HepG2 (cell line): ENCODE measurements at regions not wholly inside any gene's neighbourhood (a gene's known extent, or its start where the extent isn't known, plus 50 kb on each side); places are given as distances from the start of the nearest gene placed in this dataset.

Source experiments
- ATAC-seq: fragments of 200-7000 bp; cut with Tn5 transposase; 3 replicates; pipeline ENCODE4 v1.9.1; 2020; ENCODE audit warnings: mild to moderate bottlenecking, moderate library complexity
- BruUV-seq: library from RNA; stranded (reverse); fragments of 400-500 nt; replicated peaks from 2 replicates; lab custom pipeline; 2021; lab: Mats Ljungman, UMichigan
- CTCF ChIA-PET: fragments of 300-600 bp; formaldehyde crosslinking; extraction: SDS; loops from one replicate; lab custom pipeline; 2021; ENCODE audit warnings: low total read pairs, inconsistent platforms, low intra/inter-chr PET ratio; lab: Yijun Ruan, JAX
- POLR2A ChIA-PET: fragments of 350-600 bp; sonication (Branson Sonifier 250); formaldehyde crosslinking; loops from one replicate; lab custom pipeline; 2020; ENCODE audit warnings: antibody characterized with exemption, inconsistent platforms; lab: Yijun Ruan, JAX
- DNase-seq: peaks from one replicate; pipeline ENCODE4 v3.0.0-alpha.2; 2015; ENCODE audit warnings: low spot score
- FAIRE-seq: peaks from 3 replicates; lab custom pipeline; 2011; peaks lifted over from hg19 to GRCh38; lab: Jason Lieb, UNC
- H2AFZ ChIP-seq: one replicate; pipeline ENCODE4 v1.6.1; 2011; ENCODE audit warnings: low read length, inconsistent platforms
- H3K27ac ChIP-seq: fragments of 300-600 bp; 3 replicates; pipeline ENCODE4 v1.8.0; 2011; ENCODE audit warnings: mixed run types, mild to moderate bottlenecking, mixed read lengths, low read length, inconsistent platforms; ENCODE audit not compliant: insufficient read depth; ENCODE audit errors: extremely low read length
- H3K27me3 ChIP-seq, 2 experiments: fragments of 200-600 bp in 1 of 2; 2 replicates in 1 of 2; 3 replicates in 1 of 2; pipeline versions ENCODE4 v1.6.0 to v1.8.0; 2011; ENCODE audit warnings: low read length in 2 of 2, mild to moderate bottlenecking in 2 of 2, moderate library complexity in 2 of 2, inconsistent platforms in 1 of 2; ENCODE audit not compliant: insufficient read depth in 2 of 2, control insufficient read depth in 1 of 2
- H3K36me3 ChIP-seq, 2 experiments: fragments of 200-600 bp in 1 of 2; replicated peaks in 1 of 2; 2 replicates in 1 of 2; 3 replicates in 1 of 2; pipeline versions ENCODE4 v1.5.1 to v1.8.0; 2011; ENCODE audit warnings: low read length in 2 of 2, inconsistent platforms in 1 of 2; ENCODE audit not compliant: insufficient read depth in 2 of 2, control insufficient read depth in 1 of 2
- H3K4me1 ChIP-seq: 2 replicates; pipeline ENCODE4 v1.5.1; 2012; ENCODE audit warnings: low read length, inconsistent platforms; ENCODE audit not compliant: insufficient read depth
- H3K4me2 ChIP-seq: 2 replicates; pipeline ENCODE4 v1.6.0; 2011; ENCODE audit warnings: low read depth, low read length, inconsistent platforms
- H3K4me3 ChIP-seq, 3 experiments: fragments of 200-600 bp in 1 of 3; sonication (generic), shearing (Covaris generic) in 1 of 3; replicated peaks in 1 of 3; 2 replicates each; pipeline ENCODE4 v1.5.1; 2011 to 2016; ENCODE audit warnings: low read length in 3 of 3, inconsistent platforms in 2 of 3, low read depth in 2 of 3, mild to moderate bottlenecking in 2 of 3, control low read depth in 1 of 3, mixed read lengths in 1 of 3; ENCODE audit not compliant: insufficient read depth in 1 of 3
- H3K79me2 ChIP-seq: one replicate; pipeline ENCODE4 v1.6.1; 2011; ENCODE audit warnings: low read length, inconsistent platforms; ENCODE audit not compliant: insufficient read depth
- H3K9ac ChIP-seq: 2 replicates; pipeline ENCODE4 v1.6.0; 2011; ENCODE audit warnings: mild to moderate bottlenecking, low read depth, low read length, inconsistent platforms; ENCODE audit not compliant: insufficient read depth
- H3K9me3 ChIP-seq: 2 replicates; pipeline ENCODE4 v1.5.1; 2012; ENCODE audit warnings: mild to moderate bottlenecking, low read length
- H4K20me1 ChIP-seq: 2 replicates; pipeline ENCODE4 v1.6.0; 2011; ENCODE audit warnings: inconsistent platforms, mild to moderate bottlenecking, low read length, moderate library complexity; ENCODE audit not compliant: insufficient read depth
- ATRX ChIP-seq: sonication (generic); formaldehyde crosslinking; IDR thresholded peaks from 2 replicates; pipeline ENCODE4 v1.4.0; 2020; ENCODE audit warnings: missing genetic modification reagents, borderline replicate concordance
- HNF4G ChIP-seq, 2 experiments: sonication (generic) in 1 of 2; formaldehyde crosslinking in 1 of 2; IDR thresholded peaks; 2 replicates each; pipeline versions ENCODE4 v1.4.0 to v1.6.1; 2011 to 2020; ENCODE audit warnings: borderline replicate concordance in 2 of 2, low read depth in 2 of 2, mild to moderate bottlenecking in 2 of 2, low read length in 1 of 2, missing genetic modification reagents in 1 of 2, moderate library complexity in 1 of 2
- MED1 ChIP-seq: sonication (generic); formaldehyde crosslinking; IDR thresholded peaks from 2 replicates; pipeline ENCODE4 v1.4.0; 2020; ENCODE audit warnings: missing genetic modification reagents
- PITX1 ChIP-seq: sonication (generic); formaldehyde crosslinking; IDR thresholded peaks from 2 replicates; pipeline ENCODE4 v1.5.1; 2020; ENCODE audit warnings: mild to moderate bottlenecking, missing genetic modification reagents
- RBFOX2 ChIP-seq: fragments of 200-400 bp; formaldehyde crosslinking; IDR thresholded peaks from 2 replicates; pipeline ENCODE4 v1.6.1; 2017; ENCODE audit warnings: low read depth, mild to moderate bottlenecking, low read length
- RXRB ChIP-seq: IDR thresholded peaks from 2 replicates; pipeline ENCODE4 v1.6.1; 2016; ENCODE audit warnings: borderline replicate concordance, missing genetic modification reagents, missing compliant biosample characterization
- SETDB1 ChIP-seq: sonication (generic); formaldehyde crosslinking; IDR thresholded peaks from 2 replicates; pipeline ENCODE4 v1.5.1; 2020; ENCODE audit warnings: missing genetic modification reagents, mild to moderate bottlenecking, borderline replicate concordance
- SIX4 ChIP-seq: sonication (generic); formaldehyde crosslinking; IDR thresholded peaks from 2 replicates; pipeline ENCODE4 v1.4.0; 2020; ENCODE audit warnings: missing genetic modification reagents
- ZC3H4 ChIP-seq: sonication (generic); formaldehyde crosslinking; IDR thresholded peaks from 2 replicates; pipeline ENCODE4 v1.4.0; 2020; ENCODE audit warnings: missing genetic modification reagents, borderline replicate concordance
- ZNF501 ChIP-seq: sonication (generic); formaldehyde crosslinking; IDR thresholded peaks from 2 replicates; pipeline ENCODE4 v1.5.1; 2020; ENCODE audit warnings: mild to moderate bottlenecking, moderate library complexity, missing genetic modification reagents
- ZNF672 ChIP-seq: sonication (generic); formaldehyde crosslinking; IDR thresholded peaks from 2 replicates; pipeline ENCODE4 v1.8.1; 2022; ENCODE audit warnings: missing genetic modification reagents
- ZSCAN12 ChIP-seq: sonication (generic); formaldehyde crosslinking; IDR thresholded peaks from 2 replicates; pipeline ENCODE4 v1.9.0; 2021; ENCODE audit warnings: mild to moderate bottlenecking, missing genetic modification reagents
- WGBS: methylation state at CpG from one replicate; pipeline ENCODE4 v1.1.6; 2017; ENCODE audit warnings: low lambda C conversion rate; 5-methylcytosine and 5-hydroxymethylcytosine counted together
- in situ Hi-C: cut with HindIII; loops from 2 replicates; pipeline ENCODE4 v1.10.0; 2017; ENCODE audit warnings: low pct_unique_long_range_greater_than_20kb; ENCODE audit not compliant: extremely low pct_ligation_motif_present
- intact Hi-C: fragments of 100-400 bp; cut with micrococcal nuclease; formaldehyde crosslinking; loops from one replicate; pipeline ENCODE4 v1.10.0; 2022; ENCODE audit not compliant: unreplicated experiment
- TF ChIP-seq, protein P1 (sequence below): sonication (generic); formaldehyde crosslinking; IDR thresholded peaks from 2 replicates; pipeline ENCODE4 v1.5.0; 2020; ENCODE audit warnings: missing genetic modification reagents
- TF ChIP-seq, protein P2 (sequence below): IDR thresholded peaks from 2 replicates; pipeline ENCODE4 v1.6.1; 2018; ENCODE audit warnings: missing genetic modification reagents
- TF ChIP-seq, protein P3 (sequence below): sonication (generic); formaldehyde crosslinking; IDR thresholded peaks from 2 replicates; pipeline ENCODE4 v1.5.1; 2020; ENCODE audit warnings: missing genetic modification reagents, mild to moderate bottlenecking, borderline replicate concordance
- TF ChIP-seq, protein P4 (sequence below): sonication (generic); formaldehyde crosslinking; IDR thresholded peaks from 2 replicates; pipeline ENCODE4 v1.9.0; 2021; ENCODE audit warnings: missing genetic modification reagents, mild to moderate bottlenecking, borderline replicate concordance

DNA sequence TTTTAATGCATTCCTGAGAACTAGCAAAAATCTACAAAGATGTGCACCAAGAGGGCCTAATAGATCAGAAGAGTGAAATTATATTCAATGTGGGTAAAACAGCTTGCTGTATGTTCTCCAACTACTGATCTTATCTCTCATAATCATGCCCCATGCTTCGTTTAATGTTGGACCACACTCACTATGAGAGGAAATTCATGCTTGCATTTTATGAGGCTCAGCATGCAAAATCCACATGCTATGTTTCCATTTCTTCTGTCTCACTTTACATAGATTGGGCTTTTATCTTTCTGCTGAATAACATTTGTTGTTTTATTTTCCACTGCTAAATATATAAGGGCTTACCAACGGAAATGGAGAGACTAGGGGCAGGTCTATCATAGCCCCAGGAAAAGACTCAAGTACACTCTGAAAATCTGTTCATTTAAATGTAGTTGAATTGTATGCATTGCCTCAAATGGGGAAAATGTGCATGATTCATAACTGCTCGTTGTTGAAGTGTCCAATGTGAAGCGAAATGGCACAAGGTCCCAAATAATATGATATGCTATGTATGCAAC lies 474.2 kb downstream of the EFNA5 start:
- 3% methylated on average over 4 of the region's 4 CpGs for WGBS
- intact Hi-C loops = no loop called here
- FAIRE-seq = no peak

More for the DNA sequence above, 474.2 kb downstream of the EFNA5 start:
- no peak overlapping the region for H3K27ac ChIP-seq
- no peaks in the 10 kb centered on the region for H3K79me2 ChIP-seq
- H3K4me3 ChIP-seq = no peak overlapping the region
- no TSS peak for BruUV-seq
- no peak overlapping the region for H3K4me2 ChIP-seq
- no peaks in the 10 kb centered on the region for H4K20me1 ChIP-seq
- no peak overlapping the region for H2AFZ ChIP-seq
- TF ChIP-seq, protein P1, sequence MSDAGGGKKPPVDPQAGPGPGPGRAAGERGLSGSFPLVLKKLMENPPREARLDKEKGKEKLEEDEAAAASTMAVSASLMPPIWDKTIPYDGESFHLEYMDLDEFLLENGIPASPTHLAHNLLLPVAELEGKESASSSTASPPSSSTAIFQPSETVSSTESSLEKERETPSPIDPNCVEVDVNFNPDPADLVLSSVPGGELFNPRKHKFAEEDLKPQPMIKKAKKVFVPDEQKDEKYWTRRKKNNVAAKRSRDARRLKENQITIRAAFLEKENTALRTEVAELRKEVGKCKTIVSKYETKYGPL (CRISPR knock-in tag) = no peak
- TF ChIP-seq PITX1 (CRISPR knock-in tag) (no peak), SETDB1 (CRISPR knock-in tag) (no peak), ZSCAN12 (CRISPR knock-in tag) (no peak), HNF4G (IDR thresholded peaks at IDR 0.05; ENCODE audit: borderline replicate concordance, low read depth, low read length) (no peak), HNF4G (CRISPR knock-in tag; IDR thresholded peaks at IDR 0.05; ENCODE audit: borderline replicate concordance, low read depth) (no peak), ZNF501 (CRISPR knock-in tag) (no peak), RBFOX2 (no peak), MED1 (CRISPR knock-in tag) (no peak), ZNF672 (CRISPR knock-in tag) (no peak), ZC3H4 (CRISPR knock-in tag) (no peak), ATRX (no peak), RXRB (CRISPR knock-in tag) (no peak), SIX4 (CRISPR knock-in tag) (no peak)
- TF ChIP-seq, protein P2, sequence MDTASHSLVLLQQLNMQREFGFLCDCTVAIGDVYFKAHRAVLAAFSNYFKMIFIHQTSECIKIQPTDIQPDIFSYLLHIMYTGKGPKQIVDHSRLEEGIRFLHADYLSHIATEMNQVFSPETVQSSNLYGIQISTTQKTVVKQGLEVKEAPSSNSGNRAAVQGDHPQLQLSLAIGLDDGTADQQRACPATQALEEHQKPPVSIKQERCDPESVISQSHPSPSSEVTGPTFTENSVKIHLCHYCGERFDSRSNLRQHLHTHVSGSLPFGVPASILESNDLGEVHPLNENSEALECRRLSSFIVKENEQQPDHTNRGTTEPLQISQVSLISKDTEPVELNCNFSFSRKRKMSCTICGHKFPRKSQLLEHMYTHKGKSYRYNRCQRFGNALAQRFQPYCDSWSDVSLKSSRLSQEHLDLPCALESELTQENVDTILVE (CRISPR knock-in tag) = no peak
- TF ChIP-seq, protein P3, sequence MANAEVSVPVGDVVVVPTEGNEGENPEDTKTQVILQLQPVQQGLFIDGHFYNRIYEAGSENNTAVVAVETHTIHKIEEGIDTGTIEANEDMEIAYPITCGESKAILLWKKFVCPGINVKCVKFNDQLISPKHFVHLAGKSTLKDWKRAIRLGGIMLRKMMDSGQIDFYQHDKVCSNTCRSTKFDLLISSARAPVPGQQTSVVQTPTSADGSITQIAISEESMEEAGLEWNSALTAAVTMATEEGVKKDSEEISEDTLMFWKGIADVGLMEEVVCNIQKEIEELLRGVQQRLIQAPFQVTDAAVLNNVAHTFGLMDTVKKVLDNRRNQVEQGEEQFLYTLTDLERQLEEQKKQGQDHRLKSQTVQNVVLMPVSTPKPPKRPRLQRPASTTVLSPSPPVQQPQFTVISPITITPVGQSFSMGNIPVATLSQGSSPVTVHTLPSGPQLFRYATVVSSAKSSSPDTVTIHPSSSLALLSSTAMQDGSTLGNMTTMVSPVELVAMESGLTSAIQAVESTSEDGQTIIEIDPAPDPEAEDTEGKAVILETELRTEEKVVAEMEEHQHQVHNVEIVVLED (CRISPR knock-in tag) = no peak
- TF ChIP-seq, protein P4, sequence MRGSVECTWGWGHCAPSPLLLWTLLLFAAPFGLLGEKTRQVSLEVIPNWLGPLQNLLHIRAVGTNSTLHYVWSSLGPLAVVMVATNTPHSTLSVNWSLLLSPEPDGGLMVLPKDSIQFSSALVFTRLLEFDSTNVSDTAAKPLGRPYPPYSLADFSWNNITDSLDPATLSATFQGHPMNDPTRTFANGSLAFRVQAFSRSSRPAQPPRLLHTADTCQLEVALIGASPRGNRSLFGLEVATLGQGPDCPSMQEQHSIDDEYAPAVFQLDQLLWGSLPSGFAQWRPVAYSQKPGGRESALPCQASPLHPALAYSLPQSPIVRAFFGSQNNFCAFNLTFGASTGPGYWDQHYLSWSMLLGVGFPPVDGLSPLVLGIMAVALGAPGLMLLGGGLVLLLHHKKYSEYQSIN (CRISPR knock-in tag) = no peak
- TF ChIP-seq, all 625 proteins: peak for 0
- Histone ChIP-seq H3K27me3 (no peaks in the 10 kb centered on the region), H3K9ac (no peak overlapping the region), H3K36me3 (no peaks in the 10 kb centered on the region), H3K4me1 (no peaks in the 10 kb centered on the region), H3K9me3 (no peaks in the 10 kb centered on the region; the same call in 1 of the 2 replicates)
- ChIA-PET POLR2A (no interaction called here), CTCF (no interaction called here)
- no peak for ATAC-seq
- no peak for DNase-seq
- in situ Hi-C loops = no loop called here
